ENCODE measurements at regions not wholly inside any gene's neighbourhood (a gene's known extent, or its start where the extent isn't known, plus 50 kb on each side); places are given as distances from the start of the nearest gene placed in this dataset.

GRCh38 chr1:101120868-101121267 lies 95.3 kb upstream of the DPH5 start:
- ChIA-PET POLR2A (no interaction called here), CTCF (no interaction called here)
- no peak overlapping the region for H3K27ac ChIP-seq (ENCODE audit: low read length)
- ATAC-seq, result no peak
- in situ Hi-C loops (cut with HindIII; ENCODE audit: low pct_unique_long_range_greater_than_20kb, low sequenced_read_pairs) (no loop called here), intact Hi-C loops (cut with micrococcal nuclease; ENCODE audit: unreplicated experiment) (no loop called here)
- no peaks in the 10 kb centered on the region for H3K4me1 ChIP-seq (ENCODE audit: control insufficient read depth, insufficient read depth, low read length)
- no peaks in the 10 kb centered on the region for H3K9me3 ChIP-seq (ENCODE audit: control insufficient read depth, insufficient read depth, low read depth, low read length)
- TF ChIP-seq SIN3A (IDR thresholded peaks at IDR 0.05; ENCODE audit: borderline replicate concordance, insufficient read depth, low read depth, low read length) (no peak), POLR2AphosphoS5 (IDR thresholded peaks at IDR 0.05; ENCODE audit: low read depth, low read length) (no peak), REST (IDR thresholded peaks at IDR 0.05; ENCODE audit: insufficient read depth in 1 of 2, low read depth in 2 of 2, low read length in 1 of 2) (no peak), TCF7L2 (IDR thresholded peaks at IDR 0.05; ENCODE audit: low read depth, low read length) (no peak)
- TF ChIP-seq, protein P1, sequence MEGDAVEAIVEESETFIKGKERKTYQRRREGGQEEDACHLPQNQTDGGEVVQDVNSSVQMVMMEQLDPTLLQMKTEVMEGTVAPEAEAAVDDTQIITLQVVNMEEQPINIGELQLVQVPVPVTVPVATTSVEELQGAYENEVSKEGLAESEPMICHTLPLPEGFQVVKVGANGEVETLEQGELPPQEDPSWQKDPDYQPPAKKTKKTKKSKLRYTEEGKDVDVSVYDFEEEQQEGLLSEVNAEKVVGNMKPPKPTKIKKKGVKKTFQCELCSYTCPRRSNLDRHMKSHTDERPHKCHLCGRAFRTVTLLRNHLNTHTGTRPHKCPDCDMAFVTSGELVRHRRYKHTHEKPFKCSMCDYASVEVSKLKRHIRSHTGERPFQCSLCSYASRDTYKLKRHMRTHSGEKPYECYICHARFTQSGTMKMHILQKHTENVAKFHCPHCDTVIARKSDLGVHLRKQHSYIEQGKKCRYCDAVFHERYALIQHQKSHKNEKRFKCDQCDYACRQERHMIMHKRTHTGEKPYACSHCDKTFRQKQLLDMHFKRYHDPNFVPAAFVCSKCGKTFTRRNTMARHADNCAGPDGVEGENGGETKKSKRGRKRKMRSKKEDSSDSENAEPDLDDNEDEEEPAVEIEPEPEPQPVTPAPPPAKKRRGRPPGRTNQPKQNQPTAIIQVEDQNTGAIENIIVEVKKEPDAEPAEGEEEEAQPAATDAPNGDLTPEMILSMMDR (IDR thresholded peaks at IDR 0.05), result no peak
- peaks cover 2% of the 10 kb centered on the region; the same call in 1 of the 2 replicates for H3K27me3 ChIP-seq (ENCODE audit: control insufficient read depth, insufficient read depth, low read length)
- no peak overlapping the region for H3K4me3 ChIP-seq (ENCODE audit: low read depth in 2 of 2, low read length in 2 of 2)
- BruUV-seq (replicated peaks), result no TSS peak
- DNase-seq (ENCODE audit: low read depth, low spot score), result no peak
- H3K36me3 ChIP-seq (ENCODE audit: control insufficient read depth, insufficient read depth, low read length), result no peaks in the 10 kb centered on the region

GRCh38 chr1:101119289-101119688 lies 93.7 kb upstream of the DPH5 start:
- no peak for DNase-seq (ENCODE audit: low read depth, low spot score)
- POLR2A ChIA-PET, result no interaction called here

More at GRCh38 chr1:101119289-101119688, 93.7 kb upstream of the DPH5 start:
- no peak overlapping the region for H3K27ac ChIP-seq (ENCODE audit: low read length)
- peaks cover 2% of the 10 kb centered on the region; the same call in 1 of the 2 replicates for H3K27me3 ChIP-seq (ENCODE audit: control insufficient read depth, insufficient read depth, low read length)
- H3K9me3 ChIP-seq (ENCODE audit: control insufficient read depth, insufficient read depth, low read depth, low read length), result no peaks in the 10 kb centered on the region
- in situ Hi-C loops (cut with HindIII; ENCODE audit: low pct_unique_long_range_greater_than_20kb, low sequenced_read_pairs), result no loop called here
- CTCF ChIA-PET, result no interaction called here
- no peaks in the 10 kb centered on the region for H3K36me3 ChIP-seq (ENCODE audit: control insufficient read depth, insufficient read depth, low read length)
- intact Hi-C loops (cut with micrococcal nuclease; ENCODE audit: unreplicated experiment), result no loop called here
- TF ChIP-seq REST (IDR thresholded peaks at IDR 0.05; ENCODE audit: insufficient read depth in 1 of 2, low read depth in 2 of 2, low read length in 1 of 2), result no peak
- TF ChIP-seq, protein P1 (IDR thresholded peaks at IDR 0.05), result no peak
- no peak for TF ChIP-seq POLR2AphosphoS5 (IDR thresholded peaks at IDR 0.05; ENCODE audit: low read depth, low read length)
- no peak for TF ChIP-seq TCF7L2 (IDR thresholded peaks at IDR 0.05; ENCODE audit: low read depth, low read length)
- TF ChIP-seq SIN3A (IDR thresholded peaks at IDR 0.05; ENCODE audit: borderline replicate concordance, insufficient read depth, low read depth, low read length), result no peak
- H3K4me3 ChIP-seq (ENCODE audit: low read depth in 2 of 2, low read length in 2 of 2), result no peak overlapping the region
- ATAC-seq, result no peak
- BruUV-seq (replicated peaks), result no TSS peak
- H3K4me1 ChIP-seq (ENCODE audit: control insufficient read depth, insufficient read depth, low read length), result no peaks in the 10 kb centered on the region

Measured in Panc1 (cell line).